HEK293 (cell line): ENCODE measurements at regions not wholly inside any gene's neighbourhood (a gene's known extent, or its start where the extent isn't known, plus 50 kb on each side); places are given as distances from the start of the nearest gene placed in this dataset.

Source experiments
- CTCF ChIP-seq: fragments of 450-650 bp; formaldehyde crosslinking; IDR thresholded peaks from 2 replicates; pipeline ENCODE4 v1.5.1; 2016; ENCODE audit warnings: missing biosample characterization, missing genetic modification characterization
- GFI1B ChIP-seq: fragments of 450-650 bp; formaldehyde crosslinking; IDR thresholded peaks from 2 replicates; pipeline ENCODE4 v1.5.1; 2016; ENCODE audit warnings: missing biosample characterization, missing genetic modification characterization
- HIC1 ChIP-seq: fragments of 450-650 bp; formaldehyde crosslinking; IDR thresholded peaks from 2 replicates; pipeline ENCODE4 v1.5.1; 2016; ENCODE audit warnings: missing biosample characterization, missing genetic modification characterization
- KLF8 ChIP-seq: fragments of 450-650 bp; formaldehyde crosslinking; IDR thresholded peaks from 2 replicates; pipeline ENCODE4 v1.5.1; 2016; ENCODE audit warnings: missing biosample characterization, missing genetic modification characterization
- PRDM10 ChIP-seq: fragments of 450-650 bp; formaldehyde crosslinking; IDR thresholded peaks from 2 replicates; pipeline ENCODE4 v1.5.1; 2016; ENCODE audit warnings: missing biosample characterization, missing genetic modification characterization
- RBAK ChIP-seq: fragments of 450-650 bp; formaldehyde crosslinking; IDR thresholded peaks from 2 replicates; pipeline ENCODE4 v1.5.1; 2016; ENCODE audit warnings: missing biosample characterization, missing genetic modification characterization
- TSHZ1 ChIP-seq: fragments of 450-650 bp; formaldehyde crosslinking; IDR thresholded peaks from 2 replicates; pipeline ENCODE4 v1.5.1; 2016; ENCODE audit warnings: missing biosample characterization, missing genetic modification characterization, borderline replicate concordance
- ZBTB11 ChIP-seq: fragments of 450-650 bp; formaldehyde crosslinking; conservative IDR thresholded peaks from 2 replicates; pipeline ENCODE4 v1.5.1; 2016; ENCODE audit warnings: low read depth, missing biosample characterization, missing genetic modification characterization
- ZBTB21 ChIP-seq: fragments of 450-650 bp; formaldehyde crosslinking; IDR thresholded peaks from 2 replicates; pipeline ENCODE4 v1.5.1; 2017; ENCODE audit warnings: missing biosample characterization, missing genetic modification characterization
- ZNF133 ChIP-seq: fragments of 450-650 bp; formaldehyde crosslinking; IDR thresholded peaks from 2 replicates; pipeline ENCODE4 v1.5.1; 2016; ENCODE audit warnings: missing biosample characterization, missing genetic modification characterization
- ZNF292 ChIP-seq: fragments of 450-650 bp; formaldehyde crosslinking; IDR thresholded peaks from 2 replicates; pipeline ENCODE4 v1.5.1; 2016; ENCODE audit warnings: low read depth, missing biosample characterization, missing genetic modification characterization, borderline replicate concordance
- ZSCAN16 ChIP-seq: fragments of 450-650 bp; formaldehyde crosslinking; IDR thresholded peaks from 2 replicates; pipeline ENCODE4 v1.5.1; 2016; ENCODE audit warnings: missing biosample characterization, missing genetic modification characterization
- ZSCAN30 ChIP-seq: fragments of 450-650 bp; IDR thresholded peaks from 2 replicates; pipeline ENCODE4 v1.5.1; 2018; ENCODE audit warnings: missing biosample characterization, mild to moderate bottlenecking, missing genetic modification characterization, moderate library complexity
- TF ChIP-seq, protein P1 (sequence below): fragments of 450-650 bp; formaldehyde crosslinking; IDR thresholded peaks from 2 replicates; pipeline ENCODE4 v1.5.1; 2016; ENCODE audit warnings: missing biosample characterization, missing genetic modification characterization

DNA sequence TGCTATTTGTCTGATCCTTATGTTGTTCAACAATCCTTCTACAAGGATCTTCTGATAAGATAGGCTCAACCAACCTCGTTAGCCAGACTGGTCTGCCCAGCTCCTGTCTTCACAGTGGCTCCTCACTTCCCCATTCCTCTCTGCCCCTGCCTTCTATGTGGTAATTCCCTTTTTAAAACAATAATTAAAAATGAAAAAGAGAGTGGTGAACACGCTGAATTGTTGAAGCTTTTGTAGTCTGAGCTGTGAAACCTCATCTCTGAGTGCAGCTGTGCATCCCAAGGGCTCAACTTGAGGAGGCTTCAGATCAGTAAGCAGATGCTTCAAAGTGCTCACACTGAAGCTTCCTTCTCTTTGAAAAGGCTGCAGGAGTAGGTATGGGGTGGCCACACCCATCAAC, 70.7 kb upstream of the JUN start:
- TF ChIP-seq ZSCAN30 (tag by site-specific recombination) (no peak), CTCF (tag by site-specific recombination) (no peak), KLF8 (tag by site-specific recombination) (no peak), GFI1B (tag by site-specific recombination) (no peak), ZNF133 (tag by site-specific recombination) (no peak), TSHZ1 (tag by site-specific recombination) (no peak), PRDM10 (no peak), ZSCAN16 (tag by site-specific recombination) (no peak), ZBTB11 (tag by site-specific recombination) (no peak), RBAK (tag by site-specific recombination) (no peak), HIC1 (tag by site-specific recombination) (no peak), ZNF292 (no peak), ZBTB21 (tag by site-specific recombination) (no peak)
- TF ChIP-seq, protein P1, sequence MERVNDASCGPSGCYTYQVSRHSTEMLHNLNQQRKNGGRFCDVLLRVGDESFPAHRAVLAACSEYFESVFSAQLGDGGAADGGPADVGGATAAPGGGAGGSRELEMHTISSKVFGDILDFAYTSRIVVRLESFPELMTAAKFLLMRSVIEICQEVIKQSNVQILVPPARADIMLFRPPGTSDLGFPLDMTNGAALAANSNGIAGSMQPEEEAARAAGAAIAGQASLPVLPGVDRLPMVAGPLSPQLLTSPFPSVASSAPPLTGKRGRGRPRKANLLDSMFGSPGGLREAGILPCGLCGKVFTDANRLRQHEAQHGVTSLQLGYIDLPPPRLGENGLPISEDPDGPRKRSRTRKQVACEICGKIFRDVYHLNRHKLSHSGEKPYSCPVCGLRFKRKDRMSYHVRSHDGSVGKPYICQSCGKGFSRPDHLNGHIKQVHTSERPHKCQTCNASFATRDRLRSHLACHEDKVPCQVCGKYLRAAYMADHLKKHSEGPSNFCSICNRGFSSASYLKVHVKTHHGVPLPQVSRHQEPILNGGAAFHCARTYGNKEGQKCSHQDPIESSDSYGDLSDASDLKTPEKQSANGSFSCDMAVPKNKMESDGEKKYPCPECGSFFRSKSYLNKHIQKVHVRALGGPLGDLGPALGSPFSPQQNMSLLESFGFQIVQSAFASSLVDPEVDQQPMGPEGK (tag by site-specific recombination), result no peak
